ENCODE measurements at regions not wholly inside any gene's neighbourhood (a gene's known extent, or its start where the extent isn't known, plus 50 kb on each side); places are given as distances from the start of the nearest gene placed in this dataset.

DNA sequence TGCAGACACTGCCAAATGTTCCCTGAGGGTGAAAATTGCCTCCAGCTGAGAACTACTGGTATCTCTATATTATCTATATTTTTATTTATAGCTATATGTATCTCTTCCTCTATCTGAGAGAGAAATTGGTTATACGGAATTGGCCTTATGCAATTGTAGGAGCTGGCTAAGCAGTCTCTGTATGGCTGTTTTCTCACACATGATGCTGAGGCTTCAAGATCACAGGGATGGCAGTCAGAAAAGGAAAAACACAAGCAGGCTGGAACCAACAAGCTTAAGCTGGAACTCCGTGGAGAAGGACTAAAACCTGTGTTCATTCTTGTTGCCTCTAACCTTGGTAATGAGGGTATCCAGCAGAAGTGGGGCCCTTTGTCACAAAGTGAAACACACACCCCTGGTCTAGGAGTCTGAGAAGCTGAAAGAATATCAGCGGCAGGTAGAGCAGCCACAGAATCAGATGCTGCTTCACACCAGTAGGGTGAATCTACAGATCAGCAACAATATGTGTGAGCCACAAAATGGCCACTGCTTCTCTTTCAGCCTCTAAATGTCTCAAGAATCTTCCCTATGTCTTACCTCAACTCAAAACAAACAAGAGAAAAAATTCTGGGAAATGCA lies 166.5 kb upstream of the PPP1R2C start:
- no TSS peak for BruUV-seq (replicated peaks)
- intact Hi-C loops (cut with micrococcal nuclease; ENCODE audit: unreplicated experiment), result loop anchor here (5.0 to 10.0 kb wide), 4 partner anchors 262 to 1022 kb away; partner anchors contain the start of gene CASK
- H3K36me3 ChIP-seq (ENCODE audit: insufficient read depth, low read length), result peaks cover 76% of the 10 kb centered on the region
- TF ChIP-seq, protein P1, sequence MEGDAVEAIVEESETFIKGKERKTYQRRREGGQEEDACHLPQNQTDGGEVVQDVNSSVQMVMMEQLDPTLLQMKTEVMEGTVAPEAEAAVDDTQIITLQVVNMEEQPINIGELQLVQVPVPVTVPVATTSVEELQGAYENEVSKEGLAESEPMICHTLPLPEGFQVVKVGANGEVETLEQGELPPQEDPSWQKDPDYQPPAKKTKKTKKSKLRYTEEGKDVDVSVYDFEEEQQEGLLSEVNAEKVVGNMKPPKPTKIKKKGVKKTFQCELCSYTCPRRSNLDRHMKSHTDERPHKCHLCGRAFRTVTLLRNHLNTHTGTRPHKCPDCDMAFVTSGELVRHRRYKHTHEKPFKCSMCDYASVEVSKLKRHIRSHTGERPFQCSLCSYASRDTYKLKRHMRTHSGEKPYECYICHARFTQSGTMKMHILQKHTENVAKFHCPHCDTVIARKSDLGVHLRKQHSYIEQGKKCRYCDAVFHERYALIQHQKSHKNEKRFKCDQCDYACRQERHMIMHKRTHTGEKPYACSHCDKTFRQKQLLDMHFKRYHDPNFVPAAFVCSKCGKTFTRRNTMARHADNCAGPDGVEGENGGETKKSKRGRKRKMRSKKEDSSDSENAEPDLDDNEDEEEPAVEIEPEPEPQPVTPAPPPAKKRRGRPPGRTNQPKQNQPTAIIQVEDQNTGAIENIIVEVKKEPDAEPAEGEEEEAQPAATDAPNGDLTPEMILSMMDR (conservative IDR thresholded peaks at IDR 0.05; ENCODE audit: low read length), result no peak
- no peak for TF ChIP-seq EZH2phosphoT487 (IDR thresholded peaks at IDR 0.05; ENCODE audit: borderline replicate concordance, low read depth, low read length)
- DNase-seq (ENCODE audit: low spot score), result peak; percentile 31
- H2AFZ ChIP-seq (ENCODE audit: low read length), result peak overlapping the region; percentile 60; the same call in 1 of the 2 replicates
- H3K9me3 ChIP-seq (ENCODE audit: low read length), result peaks cover 68% of the 10 kb centered on the region
- no peaks in the 10 kb centered on the region for H3K79me2 ChIP-seq (ENCODE audit: insufficient read depth, low read depth, low read length)
- peak overlapping the region; percentile 56 for H3K4me2 ChIP-seq (ENCODE audit: low read length)
- H3K4me1 ChIP-seq (ENCODE audit: insufficient read depth, low read length, poor library complexity, severe bottlenecking), result peaks cover 42% of the 10 kb centered on the region
- POLR2A ChIA-PET, result interaction anchor here (0.6 to 2.0 kb wide), 12 partner anchors 10 to 869 kb away, joined by 3 to 8 read pairs (median 3); no protein-coding TSS in a partner anchor
- CTCF ChIA-PET (ENCODE audit: unreplicated experiment), result no interaction called here
- H4K20me1 ChIP-seq (ENCODE audit: insufficient read depth, low read length), result no peaks in the 10 kb centered on the region
- peak overlapping the region; percentile 4 for H3K4me3 ChIP-seq (ENCODE audit: low read depth, low read length, poor library complexity, severe bottlenecking)
- H3K9me2 ChIP-seq (ENCODE audit: insufficient read depth, low read length), result no peaks in the 10 kb centered on the region
- H3K27ac ChIP-seq (ENCODE audit: low read depth, low read length, poor library complexity, severe bottlenecking), result peak overlapping the region; percentile 100

DNA sequence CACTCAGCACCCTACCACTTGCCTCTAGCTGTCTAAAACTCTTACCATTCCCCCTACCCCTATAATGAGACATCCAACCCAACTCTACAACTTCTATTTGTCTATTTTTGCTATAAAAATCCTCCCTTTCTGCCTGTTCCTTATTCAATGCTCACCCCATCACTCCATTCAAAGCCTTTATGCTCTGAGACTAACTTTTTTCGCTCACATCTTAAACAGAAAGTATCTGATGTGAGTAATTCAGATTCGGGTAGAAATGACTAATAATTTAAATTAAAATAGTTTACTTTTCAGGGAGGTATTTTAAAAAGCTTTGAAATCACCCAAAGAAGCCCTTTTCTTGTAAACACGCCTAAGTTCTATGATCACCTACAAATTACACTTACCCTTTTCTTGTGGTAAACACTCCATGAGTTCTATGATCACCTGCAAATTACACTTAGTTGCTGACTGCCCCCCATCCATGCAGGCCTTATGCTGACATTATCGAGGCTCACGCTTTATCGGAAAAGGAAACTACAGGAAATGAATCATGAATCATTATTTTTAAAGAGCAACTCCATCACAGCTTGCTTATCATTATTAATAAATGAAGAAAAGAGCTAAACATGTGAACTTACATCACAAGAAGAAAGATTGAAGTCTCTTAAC lies 168.7 kb upstream of the PPP1R2C start:
- Histone ChIP-seq H3K4me3 (ENCODE audit: low read depth, low read length, poor library complexity, severe bottlenecking) (no peak overlapping the region), H3K9me2 (ENCODE audit: insufficient read depth, low read length) (no peaks in the 10 kb centered on the region), H3K4me2 (ENCODE audit: low read length) (no peak overlapping the region), H3K79me2 (ENCODE audit: insufficient read depth, low read depth, low read length) (no peaks in the 10 kb centered on the region), H3K9me3 (ENCODE audit: low read length) (peaks cover 67% of the 10 kb centered on the region), H3K36me3 (ENCODE audit: insufficient read depth, low read length) (peaks cover 72% of the 10 kb centered on the region), H2AFZ (ENCODE audit: low read length) (no peak overlapping the region; the same call in 1 of the 2 replicates), H4K20me1 (ENCODE audit: insufficient read depth, low read length) (no peaks in the 10 kb centered on the region), H3K27ac (ENCODE audit: low read depth, low read length, poor library complexity, severe bottlenecking) (no peak overlapping the region), H3K4me1 (ENCODE audit: insufficient read depth, low read length, poor library complexity, severe bottlenecking) (peaks cover 39% of the 10 kb centered on the region)
- intact Hi-C loops (cut with micrococcal nuclease; ENCODE audit: unreplicated experiment), result loop anchor here (5.0 to 10.0 kb wide), 2 partner anchors 388 to 601 kb away; no protein-coding TSS in a partner anchor
- POLR2A ChIA-PET, result interaction anchor here (0.5 kb wide), 1 partner anchor 935 kb away, joined by 3 read pairs; no protein-coding TSS in a partner anchor
- DNase-seq (ENCODE audit: low spot score), result no peak
- no peak for TF ChIP-seq EZH2phosphoT487 (IDR thresholded peaks at IDR 0.05; ENCODE audit: borderline replicate concordance, low read depth, low read length)
- TF ChIP-seq, protein P1 (conservative IDR thresholded peaks at IDR 0.05; ENCODE audit: low read length), result no peak
- BruUV-seq (replicated peaks), result no TSS peak
- CTCF ChIA-PET (ENCODE audit: unreplicated experiment), result no interaction called here
